ENCODE measurements at regions not wholly inside any gene's neighbourhood (a gene's known extent, or its start where the extent isn't known, plus 50 kb on each side); places are given as distances from the start of the nearest gene placed in this dataset.

- no peak for DNase-seq (ENCODE audit: low spot score)
These were observed 313.7 kb downstream of the TNS1 start for GRCh38 chr2:217689053-217689452.

- DNase-seq (ENCODE audit: low spot score) = no peak
These were observed 314.3 kb downstream of the TNS1 start for GRCh38 chr2:217688494-217688893.

- DNase-seq (ENCODE audit: low spot score) = no peak
These were observed 315.0 kb downstream of the TNS1 start for GRCh38 chr2:217687771-217688170.

GRCh38 chr2:217685255-217685605, 317.6 kb downstream of the TNS1 start:
- no peak for DNase-seq (ENCODE audit: low spot score)

GRCh38 chr2:217684431-217685254, 318.2 kb downstream of the TNS1 start:
- no peak for DNase-seq (ENCODE audit: low spot score)

GRCh38 chr2:217683106-217683870, 319.5 kb downstream of the TNS1 start:
- no peak for DNase-seq (ENCODE audit: low spot score)

- DNase-seq (ENCODE audit: low spot score) = no peak
These were observed 321.0 kb downstream of the TNS1 start for GRCh38 chr2:217681791-217682190.

- no peak for DNase-seq (ENCODE audit: low spot score)
These were observed 322.4 kb downstream of the TNS1 start for GRCh38 chr2:217680381-217680780.

- no peak for DNase-seq (ENCODE audit: low spot score)
These were observed 329.2 kb downstream of the TNS1 start for GRCh38 chr2:217673627-217674026.

GRCh38 chr2:217672472-217672871, 330.3 kb downstream of the TNS1 start:
- no peak for DNase-seq (ENCODE audit: low spot score)

- no peak for DNase-seq (ENCODE audit: low spot score)
These were observed 330.9 kb downstream of the TNS1 start for GRCh38 chr2:217671871-217672270.

- DNase-seq (ENCODE audit: low spot score) = no peak
These were observed 331.7 kb downstream of the TNS1 start for GRCh38 chr2:217671075-217671474.

- DNase-seq (ENCODE audit: low spot score) = no peak
These were observed 333.0 kb downstream of the TNS1 start for GRCh38 chr2:217669831-217670230.

GRCh38 chr2:217667512-217667911, 335.3 kb downstream of the TNS1 start:
- DNase-seq (ENCODE audit: low spot score) = no peak

- no peak for DNase-seq (ENCODE audit: low spot score)
These were observed 335.8 kb downstream of the TNS1 start for GRCh38 chr2:217667035-217667434.

- no peak for DNase-seq (ENCODE audit: low spot score)
These were observed 336.5 kb downstream of the TNS1 start for GRCh38 chr2:217666338-217666737.

- DNase-seq (ENCODE audit: low spot score) = no peak
These were observed 338.0 kb downstream of the TNS1 start for GRCh38 chr2:217664761-217665160.

GRCh38 chr2:217662984-217663602, 339.7 kb downstream of the TNS1 start:
- DNase-seq (ENCODE audit: low spot score) = no peak

- no peak for DNase-seq (ENCODE audit: low spot score)
These were observed 341.4 kb downstream of the TNS1 start for GRCh38 chr2:217661378-217661777.

- no peak for DNase-seq (ENCODE audit: low spot score)
These were observed 342.4 kb downstream of the TNS1 start for GRCh38 chr2:217660423-217660822.

GRCh38 chr2:217658806-217659205, 344.0 kb downstream of the TNS1 start:
- no peak for DNase-seq (ENCODE audit: low spot score)

- DNase-seq (ENCODE audit: low spot score) = peak; percentile 23
These were observed 345.5 kb downstream of the TNS1 start for GRCh38 chr2:217657252-217657651.

- DNase-seq (ENCODE audit: low spot score) = no peak
These were observed 346.5 kb downstream of the TNS1 start for GRCh38 chr2:217656316-217656715.

Measured in putamen (tissue), 1 donor.